HepG2 (cell line): ENCODE measurements at regions not wholly inside any gene's neighbourhood (a gene's known extent, or its start where the extent isn't known, plus 50 kb on each side); places are given as distances from the start of the nearest gene placed in this dataset.

ENCODE experiments used
- ATAC-seq: fragments of 200-7000 bp; cut with Tn5 transposase; 3 replicates; pipeline ENCODE4 v1.9.1; 2020; ENCODE audit warnings: mild to moderate bottlenecking, moderate library complexity
- BruUV-seq: library from RNA; stranded (reverse); fragments of 400-500 nt; replicated peaks from 2 replicates; lab custom pipeline; 2021; lab: Mats Ljungman, UMichigan
- CTCF ChIA-PET: fragments of 300-600 bp; formaldehyde crosslinking; extraction: SDS; loops from one replicate; lab custom pipeline; 2021; ENCODE audit warnings: low total read pairs, inconsistent platforms, low intra/inter-chr PET ratio; lab: Yijun Ruan, JAX
- POLR2A ChIA-PET: fragments of 350-600 bp; sonication (Branson Sonifier 250); formaldehyde crosslinking; loops from one replicate; lab custom pipeline; 2020; ENCODE audit warnings: antibody characterized with exemption, inconsistent platforms; lab: Yijun Ruan, JAX
- DNase-seq: peaks from one replicate; pipeline ENCODE4 v3.0.0-alpha.2; 2015; ENCODE audit warnings: low spot score
- FAIRE-seq: peaks from 3 replicates; lab custom pipeline; 2011; peaks lifted over from hg19 to GRCh38; lab: Jason Lieb, UNC
- H2AFZ ChIP-seq: one replicate; pipeline ENCODE4 v1.6.1; 2011; ENCODE audit warnings: low read length, inconsistent platforms
- H3K27ac ChIP-seq: fragments of 300-600 bp; 3 replicates; pipeline ENCODE4 v1.8.0; 2011; ENCODE audit warnings: mixed run types, mild to moderate bottlenecking, mixed read lengths, low read length, inconsistent platforms; ENCODE audit not compliant: insufficient read depth; ENCODE audit errors: extremely low read length
- H3K27me3 ChIP-seq, 2 experiments: fragments of 200-600 bp in 1 of 2; 2 replicates in 1 of 2; 3 replicates in 1 of 2; pipeline versions ENCODE4 v1.6.0 to v1.8.0; 2011; ENCODE audit warnings: low read length in 2 of 2, mild to moderate bottlenecking in 2 of 2, moderate library complexity in 2 of 2, inconsistent platforms in 1 of 2; ENCODE audit not compliant: insufficient read depth in 2 of 2, control insufficient read depth in 1 of 2
- H3K36me3 ChIP-seq, 2 experiments: fragments of 200-600 bp in 1 of 2; replicated peaks in 1 of 2; 2 replicates in 1 of 2; 3 replicates in 1 of 2; pipeline versions ENCODE4 v1.5.1 to v1.8.0; 2011; ENCODE audit warnings: low read length in 2 of 2, inconsistent platforms in 1 of 2; ENCODE audit not compliant: insufficient read depth in 2 of 2, control insufficient read depth in 1 of 2
- H3K4me1 ChIP-seq: 2 replicates; pipeline ENCODE4 v1.5.1; 2012; ENCODE audit warnings: low read length, inconsistent platforms; ENCODE audit not compliant: insufficient read depth
- H3K4me2 ChIP-seq: 2 replicates; pipeline ENCODE4 v1.6.0; 2011; ENCODE audit warnings: low read depth, low read length, inconsistent platforms
- H3K4me3 ChIP-seq, 3 experiments: fragments of 200-600 bp in 1 of 3; sonication (generic), shearing (Covaris generic) in 1 of 3; replicated peaks in 1 of 3; 2 replicates each; pipeline ENCODE4 v1.5.1; 2011 to 2016; ENCODE audit warnings: low read length in 3 of 3, inconsistent platforms in 2 of 3, low read depth in 2 of 3, mild to moderate bottlenecking in 2 of 3, control low read depth in 1 of 3, mixed read lengths in 1 of 3; ENCODE audit not compliant: insufficient read depth in 1 of 3
- H3K79me2 ChIP-seq: one replicate; pipeline ENCODE4 v1.6.1; 2011; ENCODE audit warnings: low read length, inconsistent platforms; ENCODE audit not compliant: insufficient read depth
- H3K9ac ChIP-seq: 2 replicates; pipeline ENCODE4 v1.6.0; 2011; ENCODE audit warnings: mild to moderate bottlenecking, low read depth, low read length, inconsistent platforms; ENCODE audit not compliant: insufficient read depth
- H3K9me3 ChIP-seq: 2 replicates; pipeline ENCODE4 v1.5.1; 2012; ENCODE audit warnings: mild to moderate bottlenecking, low read length
- H4K20me1 ChIP-seq: 2 replicates; pipeline ENCODE4 v1.6.0; 2011; ENCODE audit warnings: inconsistent platforms, mild to moderate bottlenecking, low read length, moderate library complexity; ENCODE audit not compliant: insufficient read depth
- FOXK2 ChIP-seq: fragments of 450-650 bp; IDR thresholded peaks from 2 replicates; pipeline ENCODE4 v1.6.1; 2016
- PAXIP1 ChIP-seq: sonication (generic); formaldehyde crosslinking; conservative IDR thresholded peaks from 2 replicates; pipeline ENCODE4 v1.4.0; 2020; ENCODE audit warnings: mild to moderate bottlenecking, missing genetic modification reagents, moderate library complexity
- TP53 ChIP-seq: sonication (generic); formaldehyde crosslinking; conservative IDR thresholded peaks from 2 replicates; pipeline ENCODE4 v1.4.0; 2020; ENCODE audit warnings: missing genetic modification reagents
- ZBTB4 ChIP-seq: sonication (generic); formaldehyde crosslinking; IDR thresholded peaks from 2 replicates; pipeline ENCODE4 v1.4.0; 2020; ENCODE audit warnings: missing genetic modification reagents, mild to moderate bottlenecking, borderline replicate concordance
- ZNF280B ChIP-seq: sonication (generic); formaldehyde crosslinking; IDR thresholded peaks from 2 replicates; pipeline ENCODE4 v1.5.0; 2020; ENCODE audit warnings: missing genetic modification reagents, mild to moderate bottlenecking, borderline replicate concordance
- WGBS: methylation state at CpG from one replicate; pipeline ENCODE4 v1.1.6; 2017; ENCODE audit warnings: low lambda C conversion rate; 5-methylcytosine and 5-hydroxymethylcytosine counted together
- in situ Hi-C: cut with HindIII; loops from 2 replicates; pipeline ENCODE4 v1.10.0; 2017; ENCODE audit warnings: low pct_unique_long_range_greater_than_20kb; ENCODE audit not compliant: extremely low pct_ligation_motif_present
- intact Hi-C: fragments of 100-400 bp; cut with micrococcal nuclease; formaldehyde crosslinking; loops from one replicate; pipeline ENCODE4 v1.10.0; 2022; ENCODE audit not compliant: unreplicated experiment

GRCh38 chr9:105890046-105890822 is 195.9 kb downstream of the TMEM38B start (continued):
- no peak for TF ChIP-seq ZBTB4 (CRISPR knock-in tag)
- no peak for TF ChIP-seq FOXK2

GRCh38 chr9:105900123-105900522 is 205.8 kb downstream of the TMEM38B start:
- in situ Hi-C loops, result loop anchor here (25.0 kb wide), 1 partner anchor 1262 kb away; no protein-coding TSS in a partner anchor
- no TSS peak for BruUV-seq
- Histone ChIP-seq H3K9ac (no peak overlapping the region), H3K27ac (no peak overlapping the region), H3K9me3 (no peaks in the 10 kb centered on the region), H3K27me3 (no peaks in the 10 kb centered on the region; a peak in 1 of 5 replicates), H3K4me3 (no peak overlapping the region), H3K36me3 (no peaks in the 10 kb centered on the region; a peak in 1 of 5 replicates), H3K4me1 (no peaks in the 10 kb centered on the region), H3K79me2 (no peaks in the 10 kb centered on the region), H2AFZ (no peak overlapping the region), H3K4me2 (no peak overlapping the region), H4K20me1 (no peaks in the 10 kb centered on the region)
- WGBS, result no CpG with 5 or more reads among the region's 5 CpGs
- ChIA-PET CTCF (no interaction called here), POLR2A (no interaction called here)
- intact Hi-C loops, result no loop called here
- TF ChIP-seq ZNF280B (CRISPR knock-in tag), result no peak
- no peak for TF ChIP-seq TP53 (CRISPR knock-in tag)
- no peak for TF ChIP-seq PAXIP1 (CRISPR knock-in tag)
- FAIRE-seq, result no peak
- DNase-seq, result no peak
- no peak for ATAC-seq
